ENCODE measurements at regions not wholly inside any gene's neighbourhood (a gene's known extent, or its start where the extent isn't known, plus 50 kb on each side); places are given as distances from the start of the nearest gene placed in this dataset.
A peak's percentile ranks its signal among the peaks of the same experiment; 100 is the strongest.
"Not testable (repeated sequence)": the region's sequence is repeated elsewhere in the genome, so short reads cannot be mapped to it uniquely, and the experiment has no call there.

- H3K27ac ChIP-seq (ENCODE audit: low read depth, low read length); H3K27me3 ChIP-seq (ENCODE audit: control insufficient read depth in 1 of 2, insufficient read depth in 2 of 2, low read length in 2 of 2); H3K4me1 ChIP-seq (ENCODE audit: control insufficient read depth in 1 of 2, insufficient read depth in 2 of 2, low read length in 2 of 2); H3K9me3 ChIP-seq (ENCODE audit: control insufficient read depth in 1 of 2, low read length in 2 of 2); H3K4me3 ChIP-seq (ENCODE audit: low read depth in 1 of 2, low read length in 2 of 2); H3K36me3 ChIP-seq (ENCODE audit: control insufficient read depth in 1 of 2, insufficient read depth in 2 of 2, low read length in 2 of 2); H3K9ac ChIP-seq (ENCODE audit: low read depth in 1 of 2, low read length in 2 of 2): not testable (repeated sequence)
These were observed 421.1 kb downstream of the CCER1 start for GRCh38 chr12:90533828-90534227.

- H3K27ac ChIP-seq (ENCODE audit: low read depth, low read length) = no peak overlapping the region
- H3K9me3 ChIP-seq (ENCODE audit: control insufficient read depth in 1 of 2, low read length in 2 of 2) = no peaks in the 10 kb centered on the region
These were observed 434.8 kb downstream of the CCER1 start for GRCh38 chr12:90520002-90520734.

GRCh38 chr12:90519285-90519684 is 435.7 kb downstream of the CCER1 start:
- H3K9me3 ChIP-seq (ENCODE audit: control insufficient read depth in 1 of 2, low read length in 2 of 2) = no peaks in the 10 kb centered on the region
- no peak overlapping the region for H3K4me3 ChIP-seq (ENCODE audit: low read depth in 1 of 2, low read length in 2 of 2)
- H3K27ac ChIP-seq (ENCODE audit: low read depth, low read length) = no peak overlapping the region
- H3K27me3 ChIP-seq (ENCODE audit: control insufficient read depth in 1 of 2, insufficient read depth in 2 of 2, low read length in 2 of 2) = no peaks in the 10 kb centered on the region
- H3K9ac ChIP-seq (ENCODE audit: low read depth in 1 of 2, low read length in 2 of 2) = no peak overlapping the region
- peaks cover 0 to 5% of the 10 kb centered on the region in 2 donors for H3K4me1 ChIP-seq (ENCODE audit: control insufficient read depth in 1 of 2, insufficient read depth in 2 of 2, low read length in 2 of 2)
- H3K36me3 ChIP-seq (ENCODE audit: control insufficient read depth in 1 of 2, insufficient read depth in 2 of 2, low read length in 2 of 2) = no peaks in the 10 kb centered on the region

More at GRCh38 chr12:90520002-90520734, 434.8 kb downstream of the CCER1 start:
- H3K9ac ChIP-seq (ENCODE audit: low read depth in 1 of 2, low read length in 2 of 2) = no peak overlapping the region
- no peaks in the 10 kb centered on the region for H3K27me3 ChIP-seq (ENCODE audit: control insufficient read depth in 1 of 2, insufficient read depth in 2 of 2, low read length in 2 of 2)
- H3K4me3 ChIP-seq (ENCODE audit: low read depth in 1 of 2, low read length in 2 of 2) = no peak overlapping the region
- H3K36me3 ChIP-seq (ENCODE audit: control insufficient read depth in 1 of 2, insufficient read depth in 2 of 2, low read length in 2 of 2) = no peaks in the 10 kb centered on the region
- H3K4me1 ChIP-seq (ENCODE audit: control insufficient read depth in 1 of 2, insufficient read depth in 2 of 2, low read length in 2 of 2) = peaks cover 0 to 5% of the 10 kb centered on the region in 2 donors

- Histone ChIP-seq H3K9me3 (ENCODE audit: control insufficient read depth in 1 of 2, low read length in 2 of 2) (no peaks in the 10 kb centered on the region), H3K27ac (ENCODE audit: low read depth, low read length) (no peak overlapping the region), H3K36me3 (ENCODE audit: control insufficient read depth in 1 of 2, insufficient read depth in 2 of 2, low read length in 2 of 2) (no peaks in the 10 kb centered on the region), H3K4me1 (ENCODE audit: control insufficient read depth in 1 of 2, insufficient read depth in 2 of 2, low read length in 2 of 2) (peaks cover 0 to 5% of the 10 kb centered on the region in 2 donors), H3K4me3 (ENCODE audit: low read depth in 1 of 2, low read length in 2 of 2) (peak overlapping the region in 1 of 2 donors; percentile 27), H3K9ac (ENCODE audit: low read depth in 1 of 2, low read length in 2 of 2) (no peak overlapping the region), H3K27me3 (ENCODE audit: control insufficient read depth in 1 of 2, insufficient read depth in 2 of 2, low read length in 2 of 2) (no peaks in the 10 kb centered on the region)
These were observed 439.5 kb downstream of the CCER1 start for GRCh38 chr12:90515199-90516175.

- Histone ChIP-seq H3K9ac (ENCODE audit: low read depth in 1 of 2, low read length in 2 of 2) (no peak overlapping the region), H3K27ac (ENCODE audit: low read depth, low read length) (no peak overlapping the region), H3K4me3 (ENCODE audit: low read depth in 1 of 2, low read length in 2 of 2) (no peak overlapping the region), H3K9me3 (ENCODE audit: control insufficient read depth in 1 of 2, low read length in 2 of 2) (no peaks in the 10 kb centered on the region), H3K27me3 (ENCODE audit: control insufficient read depth in 1 of 2, insufficient read depth in 2 of 2, low read length in 2 of 2) (no peaks in the 10 kb centered on the region), H3K4me1 (ENCODE audit: control insufficient read depth in 1 of 2, insufficient read depth in 2 of 2, low read length in 2 of 2) (no peaks in the 10 kb centered on the region), H3K36me3 (ENCODE audit: control insufficient read depth in 1 of 2, insufficient read depth in 2 of 2, low read length in 2 of 2) (no peaks in the 10 kb centered on the region)
These were observed 440.7 kb downstream of the CCER1 start for GRCh38 chr12:90514325-90514724.

GRCh38 chr12:90512518-90512917 is 442.5 kb downstream of the CCER1 start:
- Histone ChIP-seq H3K27me3 (ENCODE audit: control insufficient read depth in 1 of 2, insufficient read depth in 2 of 2, low read length in 2 of 2) (no peaks in the 10 kb centered on the region), H3K4me1 (ENCODE audit: control insufficient read depth in 1 of 2, insufficient read depth in 2 of 2, low read length in 2 of 2) (no peaks in the 10 kb centered on the region), H3K9ac (ENCODE audit: low read depth in 1 of 2, low read length in 2 of 2) (no peak overlapping the region), H3K9me3 (ENCODE audit: control insufficient read depth in 1 of 2, low read length in 2 of 2) (no peaks in the 10 kb centered on the region), H3K36me3 (ENCODE audit: control insufficient read depth in 1 of 2, insufficient read depth in 2 of 2, low read length in 2 of 2) (no peaks in the 10 kb centered on the region), H3K4me3 (ENCODE audit: low read depth in 1 of 2, low read length in 2 of 2) (no peak overlapping the region), H3K27ac (ENCODE audit: low read depth, low read length) (no peak overlapping the region)

- H3K4me1 ChIP-seq (ENCODE audit: control insufficient read depth in 1 of 2, insufficient read depth in 2 of 2, low read length in 2 of 2) = no peaks in the 10 kb centered on the region
- no peaks in the 10 kb centered on the region for H3K9me3 ChIP-seq (ENCODE audit: control insufficient read depth in 1 of 2, low read length in 2 of 2)
- no peaks in the 10 kb centered on the region for H3K27me3 ChIP-seq (ENCODE audit: control insufficient read depth in 1 of 2, insufficient read depth in 2 of 2, low read length in 2 of 2)
- no peak overlapping the region for H3K27ac ChIP-seq (ENCODE audit: low read depth, low read length)
- no peaks in the 10 kb centered on the region for H3K36me3 ChIP-seq (ENCODE audit: control insufficient read depth in 1 of 2, insufficient read depth in 2 of 2, low read length in 2 of 2)
- no peak overlapping the region for H3K4me3 ChIP-seq (ENCODE audit: low read depth in 1 of 2, low read length in 2 of 2)
- no peak overlapping the region for H3K9ac ChIP-seq (ENCODE audit: low read depth in 1 of 2, low read length in 2 of 2)
These were observed 444.0 kb downstream of the CCER1 start for GRCh38 chr12:90510948-90511347.

- no peaks in the 10 kb centered on the region for H3K4me1 ChIP-seq (ENCODE audit: control insufficient read depth in 1 of 2, insufficient read depth in 2 of 2, low read length in 2 of 2)
- H3K36me3 ChIP-seq (ENCODE audit: control insufficient read depth in 1 of 2, insufficient read depth in 2 of 2, low read length in 2 of 2) = no peaks in the 10 kb centered on the region
- no peaks in the 10 kb centered on the region for H3K27me3 ChIP-seq (ENCODE audit: control insufficient read depth in 1 of 2, insufficient read depth in 2 of 2, low read length in 2 of 2)
- H3K4me3 ChIP-seq (ENCODE audit: low read depth in 1 of 2, low read length in 2 of 2) = no peak overlapping the region
- no peak overlapping the region for H3K27ac ChIP-seq (ENCODE audit: low read depth, low read length)
- H3K9ac ChIP-seq (ENCODE audit: low read depth in 1 of 2, low read length in 2 of 2) = no peak overlapping the region
- H3K9me3 ChIP-seq (ENCODE audit: control insufficient read depth in 1 of 2, low read length in 2 of 2) = no peaks in the 10 kb centered on the region
These were observed 450.2 kb downstream of the CCER1 start for GRCh38 chr12:90504806-90505205.

- Histone ChIP-seq H3K4me1 (ENCODE audit: control insufficient read depth in 1 of 2, insufficient read depth in 2 of 2, low read length in 2 of 2) (no peaks in the 10 kb centered on the region), H3K4me3 (ENCODE audit: low read depth in 1 of 2, low read length in 2 of 2) (no peak overlapping the region), H3K36me3 (ENCODE audit: control insufficient read depth in 1 of 2, insufficient read depth in 2 of 2, low read length in 2 of 2) (no peaks in the 10 kb centered on the region), H3K9me3 (ENCODE audit: control insufficient read depth in 1 of 2, low read length in 2 of 2) (no peaks in the 10 kb centered on the region), H3K27ac (ENCODE audit: low read depth, low read length) (no peak overlapping the region), H3K9ac (ENCODE audit: low read depth in 1 of 2, low read length in 2 of 2) (no peak overlapping the region), H3K27me3 (ENCODE audit: control insufficient read depth in 1 of 2, insufficient read depth in 2 of 2, low read length in 2 of 2) (no peaks in the 10 kb centered on the region)
These were observed 452.9 kb downstream of the CCER1 start for GRCh38 chr12:90502070-90502469.

- Histone ChIP-seq H3K9ac (ENCODE audit: low read depth in 1 of 2, low read length in 2 of 2) (no peak overlapping the region), H3K9me3 (ENCODE audit: control insufficient read depth in 1 of 2, low read length in 2 of 2) (no peaks in the 10 kb centered on the region), H3K27me3 (ENCODE audit: control insufficient read depth in 1 of 2, insufficient read depth in 2 of 2, low read length in 2 of 2) (no peaks in the 10 kb centered on the region), H3K36me3 (ENCODE audit: control insufficient read depth in 1 of 2, insufficient read depth in 2 of 2, low read length in 2 of 2) (no peaks in the 10 kb centered on the region), H3K27ac (ENCODE audit: low read depth, low read length) (no peak overlapping the region), H3K4me3 (ENCODE audit: low read depth in 1 of 2, low read length in 2 of 2) (no peak overlapping the region), H3K4me1 (ENCODE audit: control insufficient read depth in 1 of 2, insufficient read depth in 2 of 2, low read length in 2 of 2) (no peaks in the 10 kb centered on the region)
These were observed 453.6 kb downstream of the CCER1 start for GRCh38 chr12:90501412-90501811.

Data from duodenal mucosa (tissue), 2 donors.